Heart right ventricle (tissue), 16 donors: ENCODE measurements at regions not wholly inside any gene's neighbourhood (a gene's known extent, or its start where the extent isn't known, plus 50 kb on each side); places are given as distances from the start of the nearest gene placed in this dataset.

Experiments
- ATAC-seq, 8 donors: fragments of 200-7000 bp; cut with Tn5 transposase; one replicate each; pipeline ENCODE4 v1.9.1; 2020; ENCODE audit warnings: mild to moderate bottlenecking in 8 of 8, moderate library complexity in 8 of 8, moderate number of reproducible peaks in 1 of 8
- DNase-seq, 2 donors: peaks; one replicate each; pipeline ENCODE4 v3.0.0-alpha.2; 2020
- H3K27ac ChIP-seq, 10 donors: fragments of 200-600 bp; sonication (generic) in 2 of 10; one replicate each; pipeline versions ENCODE4 v1.5.0 to v1.8.0; 2020 to 2022; ENCODE audit warnings: mild to moderate bottlenecking in 3 of 10
- H3K27me3 ChIP-seq, 7 donors: fragments of 200-600 bp; one replicate each; pipeline ENCODE4 v1.8.0; 2021 to 2022; ENCODE audit warnings: mild to moderate bottlenecking in 2 of 7
- H3K36me3 ChIP-seq, 9 donors: fragments of 200-600 bp; sonication (generic) in 1 of 9; one replicate each; pipeline versions ENCODE4 v1.5.0 to v1.8.0; 2020 to 2022; ENCODE audit warnings: mild to moderate bottlenecking in 2 of 9
- H3K4me1 ChIP-seq, 9 donors: fragments of 200-600 bp; sonication (generic) in 1 of 9; one replicate each; pipeline versions ENCODE4 v1.5.0 to v1.8.0; 2020 to 2022; ENCODE audit warnings: mild to moderate bottlenecking in 4 of 9
- H3K4me3 ChIP-seq, 10 donors: fragments of 200-600 bp; sonication (generic) in 2 of 10; one replicate each; pipeline versions ENCODE4 v1.5.0 to v1.8.0; 2020 to 2022; ENCODE audit warnings: mild to moderate bottlenecking in 7 of 10, moderate library complexity in 2 of 10
- H3K9me3 ChIP-seq, 11 donors: fragments of 200-600 bp in 10 of 11; sonication (generic) in 2 of 11; one replicate each; pipeline versions ENCODE4 v1.5.0 to v1.8.0; 2013 to 2022; ENCODE audit warnings: mild to moderate bottlenecking in 2 of 11, control low read depth in 1 of 11, moderate library complexity in 1 of 11
- CTCF ChIP-seq, 9 donors: fragments of 200-600 bp; sonication (generic) in 2 of 9; IDR thresholded peaks; one replicate each; pipeline versions ENCODE4 v1.5.0 to v1.8.0; 2021 to 2022; ENCODE audit warnings: antibody characterized with exemption in 9 of 9, mild to moderate bottlenecking in 5 of 9, moderate library complexity in 1 of 9
- WGBS, 2 donors: extraction: QIAGEN DNeasy Blood & Tissue Kit; methylation state at CpG; one replicate each; pipeline ENCODE4 v1.1.7; 2013; ENCODE audit warnings: inconsistent platforms in 1 of 2; 5-methylcytosine and 5-hydroxymethylcytosine counted together
- intact Hi-C, 10 donors: fragments of 100-400 bp; cut with DNase I; formaldehyde crosslinking; loops; one replicate each; pipeline versions ENCODE4 v1.11.1 to v1.14.2; 2022
- donor health status: Arrhythmogenic right ventricular cardiomyopathy.
- donor health status: ischemic (EF 13 %, LVEDD 7.1; RV severe dilation, severe dysfunction).
- donor health status: healthy with polysubstance abuse.
- donor health status: DM: no; HTN: yes; CAD: no.
- donor health status: DM: no; HTN: no; CAD: no.
- donor health status: ischemic (EF 25% LVEDD 6.9; RV normal size, moderate dysfunction).
- donor health status: ischemic (EF 25% LVEDD 5.7; RV mildly dilated, moderate dysfunction).
- donor health status: healthy.
- donor health status: DM: yes; HTN: yes; CAD: no.
- donor health status: Ischemic cardiomyopathy.
- donor health status: ischemic (EF 35%, LVEDD 5.7; RV mildly dilated, moderate dysfunction).
- donor health status: nonischemic (EF 11% LVEDD 7.7; RV severe dilation, severe dysfunction).
- donor health status: DM: yes; HTN: yes; CAD: no.
- donor health status: PGD.
- donor health status: ischemic (EF 29% LVEDD 5.4; RV normal size, mild dysfunction).
- donor health status: nonischemic (EF 23%, LVEDD 6.1; RV moderate dilation, normal function).

GRCh38 chr6:43848671-43849391 lies 78.8 kb downstream of the VEGFA start:
- no peak overlapping the region for H3K27ac ChIP-seq
- ATAC-seq (no peak), DNase-seq (no peak)
- intact Hi-C loops: loop anchor here in 1 of 10 donors (10.0 kb wide), 1 partner anchor 216 kb away; no protein-coding TSS in a partner anchor
- no peak overlapping the region for H3K4me3 ChIP-seq
- WGBS, 2 donors: 87 to 90% methylated on average over 7 of the region's 7 CpGs
- no peaks in the 10 kb centered on the region for H3K9me3 ChIP-seq
- H3K36me3 ChIP-seq: no peaks in the 10 kb centered on the region
- no peaks in the 10 kb centered on the region for H3K4me1 ChIP-seq
- H3K27me3 ChIP-seq: no peaks in the 10 kb centered on the region
- no peak for TF ChIP-seq CTCF (IDR thresholded peaks at IDR 0.05)

- TF ChIP-seq CTCF (IDR thresholded peaks at IDR 0.05): no peak
- DNase-seq: no peak
- no peak for ATAC-seq
- Histone ChIP-seq H3K9me3 (no peaks in the 10 kb centered on the region), H3K27ac (no peak overlapping the region), H3K36me3 (no peaks in the 10 kb centered on the region), H3K27me3 (no peaks in the 10 kb centered on the region), H3K4me3 (no peak overlapping the region), H3K4me1 (no peaks in the 10 kb centered on the region)
- intact Hi-C loops: loop anchor here in 1 of 10 donors (10.0 kb wide), 1 partner anchor 217 kb away; no protein-coding TSS in a partner anchor
- 77 to 78% methylated on average over 5 of the region's 5 CpGs for WGBS, 2 donors
Measured at GRCh38 chr6:43847741-43848630, 78.0 kb downstream of the VEGFA start.

- Histone ChIP-seq H3K27ac (no peak overlapping the region), H3K9me3 (no peaks in the 10 kb centered on the region), H3K36me3 (no peaks in the 10 kb centered on the region), H3K27me3 (no peaks in the 10 kb centered on the region), H3K4me3 (no peak overlapping the region), H3K4me1 (no peaks in the 10 kb centered on the region)
- WGBS, 2 donors: 89 to 90% methylated on average over 8 of the region's 8 CpGs
- intact Hi-C loops: loop anchor here in 1 of 10 donors (10.0 kb wide), 1 partner anchor 218 kb away; no protein-coding TSS in a partner anchor
- no peak for TF ChIP-seq CTCF (IDR thresholded peaks at IDR 0.05)
- ATAC-seq: no peak
- no peak for DNase-seq
Measured at GRCh38 chr6:43846556-43846955, 76.5 kb downstream of the VEGFA start.

GRCh38 chr6:43845646-43846045 lies 75.6 kb downstream of the VEGFA start:
- WGBS, 2 donors: 48 to 75% methylated on average over 3 of the region's 3 CpGs
- intact Hi-C loops: loop anchor here in 1 of 10 donors (10.0 kb wide), 1 partner anchor 219 kb away; no protein-coding TSS in a partner anchor
- H3K9me3 ChIP-seq: no peaks in the 10 kb centered on the region
- H3K27me3 ChIP-seq: no peaks in the 10 kb centered on the region
- no peak overlapping the region for H3K27ac ChIP-seq
- no peak for TF ChIP-seq CTCF (IDR thresholded peaks at IDR 0.05)
- ATAC-seq: no peak
- H3K36me3 ChIP-seq: no peaks in the 10 kb centered on the region
- no peak for DNase-seq
- H3K4me3 ChIP-seq: no peak overlapping the region
- H3K4me1 ChIP-seq: no peaks in the 10 kb centered on the region
